ENCODE measurements at regions not wholly inside any gene's neighbourhood (a gene's known extent, or its start where the extent isn't known, plus 50 kb on each side); places are given as distances from the start of the nearest gene placed in this dataset.

GRCh38 chr9:108188482-108188881 lies 667.3 kb downstream of the ACTL7B start:
- TF ChIP-seq CTCF (conservative IDR thresholded peaks at IDR 0.05; ENCODE audit: low read depth), result no peak
- DNase-seq (ENCODE audit: low spot score), result no peak
- ChIA-PET CTCF (no interaction called here), POLR2A (ENCODE audit: low non-redundant PET) (no interaction called here)
- H3K27ac ChIP-seq, result no peak overlapping the region

DNA sequence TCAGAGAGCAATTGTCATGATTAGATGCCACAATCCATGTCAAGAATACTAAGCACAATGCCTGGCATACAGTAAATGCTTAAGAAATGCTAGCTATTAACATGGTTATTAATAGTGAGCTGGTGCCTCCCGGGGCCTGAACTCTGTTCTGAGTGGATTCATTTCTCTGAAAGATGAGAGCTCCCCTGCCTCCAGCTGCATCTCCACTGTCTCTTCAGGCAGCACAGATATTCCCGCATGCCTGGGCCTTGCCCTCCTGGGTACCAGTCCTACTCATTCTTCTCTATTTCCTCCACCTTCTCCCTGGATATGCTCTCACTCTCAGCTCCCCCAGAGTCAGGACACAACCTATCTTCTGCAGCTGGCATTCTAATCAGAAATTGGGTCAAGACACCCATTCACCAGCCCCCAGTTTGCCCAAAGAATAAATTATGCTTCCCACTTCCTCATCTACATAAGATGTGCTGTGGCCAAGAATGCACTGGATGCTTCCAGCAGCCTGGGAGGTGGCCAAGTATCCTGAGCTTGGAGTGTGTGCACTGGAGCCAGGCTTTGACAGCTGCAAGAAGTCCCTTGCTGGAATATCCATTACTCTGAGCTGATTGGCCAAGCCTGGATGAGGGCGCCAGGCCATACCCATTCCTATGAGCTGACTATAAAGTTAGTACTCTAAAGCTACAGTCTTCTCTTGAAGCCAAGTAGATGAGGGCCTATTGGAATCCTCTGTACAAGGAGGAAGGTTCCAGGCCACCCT lies 669.0 kb downstream of the ACTL7B start:
- POLR2A ChIA-PET (ENCODE audit: low non-redundant PET), result no interaction called here
- H3K27ac ChIP-seq, result no peak overlapping the region
- CTCF ChIA-PET, result interaction anchor here (0.5 to 1.0 kb wide), 4 partner anchors 9 to 296 kb away, joined by 3 to 6 read pairs (median 4); no protein-coding TSS in a partner anchor

GRCh38 chr9:108185613-108186012 lies 670.2 kb downstream of the ACTL7B start:
- ChIA-PET POLR2A (ENCODE audit: low non-redundant PET) (interaction anchor here (0.6 kb wide), 1 partner anchor 86 kb away, joined by 4 read pairs; no protein-coding TSS in a partner anchor), CTCF (interaction anchor here (1.0 to 1.6 kb wide), 2 partner anchors 9 to 14 kb away, joined by 3 to 6 read pairs; no protein-coding TSS in a partner anchor)
- no peak for TF ChIP-seq CTCF (conservative IDR thresholded peaks at IDR 0.05; ENCODE audit: low read depth)
- no peak for DNase-seq (ENCODE audit: low spot score)
- H3K27ac ChIP-seq, result no peak overlapping the region; the same call in 1 of the 2 replicates

More for the DNA sequence above, 669.0 kb downstream of the ACTL7B start:
- no peak for TF ChIP-seq CTCF (conservative IDR thresholded peaks at IDR 0.05; ENCODE audit: low read depth)
- DNase-seq (ENCODE audit: low spot score), result no peak

GRCh38 chr9:108184941-108185340 lies 670.8 kb downstream of the ACTL7B start:
- ChIA-PET CTCF (interaction anchor here (0.6 to 1.6 kb wide), 2 partner anchors 10 to 377 kb away, joined by 3 read pairs; no protein-coding TSS in a partner anchor), POLR2A (ENCODE audit: low non-redundant PET) (no interaction called here)
- no peak for TF ChIP-seq CTCF (conservative IDR thresholded peaks at IDR 0.05; ENCODE audit: low read depth)
- DNase-seq (ENCODE audit: low spot score), result peak; percentile 95
- peak overlapping the region; percentile 88 for H3K27ac ChIP-seq

DNA sequence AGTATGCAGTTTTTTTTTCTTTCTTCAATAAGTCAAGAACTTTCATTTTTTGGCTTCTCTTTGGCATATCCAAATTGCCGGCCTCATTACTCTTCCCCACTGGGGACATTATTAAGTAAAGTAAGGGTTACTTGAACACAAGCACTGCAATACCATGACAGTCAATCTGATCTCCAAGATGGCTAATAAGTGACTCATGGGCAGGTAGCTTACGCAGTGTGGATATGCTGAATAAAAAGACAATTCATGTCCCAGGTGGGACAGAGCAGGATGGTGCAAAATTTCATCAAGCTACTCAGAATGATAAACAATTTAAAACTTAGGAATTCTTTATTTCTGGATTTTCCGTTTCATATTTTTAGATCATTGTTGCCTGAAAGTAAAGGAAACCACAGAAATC lies 671.8 kb downstream of the ACTL7B start:
- no peak for TF ChIP-seq CTCF (conservative IDR thresholded peaks at IDR 0.05; ENCODE audit: low read depth)
- H3K27ac ChIP-seq, result no peak overlapping the region
- ChIA-PET POLR2A (ENCODE audit: low non-redundant PET) (no interaction called here), CTCF (interaction anchor here (0.7 kb wide), 1 partner anchor 88 kb away, joined by 3 read pairs; no protein-coding TSS in a partner anchor)
- DNase-seq (ENCODE audit: low spot score), result no peak

GRCh38 chr9:108182950-108183381 lies 672.8 kb downstream of the ACTL7B start:
- POLR2A ChIA-PET (ENCODE audit: low non-redundant PET), result no interaction called here
- H3K27ac ChIP-seq, result peak overlapping the region; percentile 16; the same call in 1 of the 2 replicates
- TF ChIP-seq CTCF (conservative IDR thresholded peaks at IDR 0.05; ENCODE audit: low read depth), result no peak
- no peak for DNase-seq (ENCODE audit: low spot score)
- CTCF ChIA-PET, result interaction anchor here (0.6 kb wide), 1 partner anchor 1625 kb away, joined by 6 read pairs; no protein-coding TSS in a partner anchor
